ENCODE measurements at regions not wholly inside any gene's neighbourhood (a gene's known extent, or its start where the extent isn't known, plus 50 kb on each side); places are given as distances from the start of the nearest gene placed in this dataset.

DNA sequence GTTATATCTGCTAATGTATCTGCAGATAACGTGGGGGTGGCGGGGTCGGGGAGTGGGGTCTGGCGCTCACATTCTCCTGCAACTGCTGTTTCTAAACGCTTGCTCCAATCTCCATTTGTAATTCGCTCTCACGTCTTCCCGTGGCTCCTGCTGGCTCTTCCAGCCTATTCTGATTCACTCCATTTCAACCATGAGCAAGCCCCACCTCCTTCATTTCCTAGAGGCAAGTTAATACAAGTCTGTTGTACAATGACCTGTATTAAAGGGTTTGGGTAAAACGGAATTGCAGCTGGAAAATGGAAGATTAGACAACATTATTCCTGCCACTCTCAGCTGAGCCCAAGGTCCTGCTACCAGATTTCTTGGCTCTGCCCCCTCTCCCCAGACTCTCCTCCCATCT, 132.3 kb downstream of the CSNK2A3 start:
- Histone ChIP-seq H3K4me3 (no peak overlapping the region), H3K4me1 (peaks cover 3 to 14% (median 11%) of the 10 kb centered on the region in 4 donors), H3K27me3 (no peaks in the 10 kb centered on the region), H3K36me3 (no peaks in the 10 kb centered on the region), H3K9me3 (no peaks in the 10 kb centered on the region), H3K27ac (no peak overlapping the region)
- intact Hi-C loops (cut with DNase I; ENCODE audit: low total_unique reads), result no loop called here
- 89 to 94% (median 91%) methylated on average over 9 of the region's 9 CpGs for WGBS, 5 donors
- DNase-seq, result no peak
- TF ChIP-seq POLR2A (IDR thresholded peaks at IDR 0.05), result no peak
- no peak for TF ChIP-seq POLR2AphosphoS5 (IDR thresholded peaks at IDR 0.05)
- no peak for TF ChIP-seq EP300 (IDR thresholded peaks at IDR 0.05)
- no peak for TF ChIP-seq CTCF (IDR thresholded peaks at IDR 0.05)

DNA sequence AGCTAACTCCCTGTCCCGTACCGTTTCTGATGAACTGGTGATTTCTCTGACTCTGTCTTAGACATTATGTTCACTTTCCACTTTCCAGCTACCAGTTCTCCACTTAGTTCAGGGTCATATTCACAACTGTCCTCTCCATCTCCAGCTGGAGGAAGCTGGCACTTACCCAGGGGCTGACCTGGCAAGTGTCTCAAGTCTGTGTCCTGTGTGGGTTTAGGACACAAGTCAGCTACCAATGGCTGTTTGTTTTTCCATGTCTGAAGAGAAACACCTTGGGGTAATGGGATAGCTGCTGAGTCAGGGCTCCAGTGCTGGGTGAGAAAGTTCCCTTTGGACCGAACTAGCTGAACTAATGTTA, 134.4 kb downstream of the CSNK2A3 start:
- 40 to 55% (median 42%) methylated on average over 3 of the region's 3 CpGs for WGBS, 5 donors
- H3K36me3 ChIP-seq, result no peaks in the 10 kb centered on the region
- H3K9me3 ChIP-seq, result no peaks in the 10 kb centered on the region
- no peak for TF ChIP-seq POLR2AphosphoS5 (IDR thresholded peaks at IDR 0.05)
- no peak for TF ChIP-seq POLR2A (IDR thresholded peaks at IDR 0.05)
- no peak for TF ChIP-seq CTCF (IDR thresholded peaks at IDR 0.05)
- H3K4me3 ChIP-seq, result no peak overlapping the region
- peaks cover 3 to 14% (median 11%) of the 10 kb centered on the region in 4 donors for H3K4me1 ChIP-seq
- H3K27ac ChIP-seq, result peak overlapping the region in 3 of 5 donors; percentile 8 to 28 (median 19)
- H3K27me3 ChIP-seq, result no peaks in the 10 kb centered on the region
- intact Hi-C loops (cut with DNase I; ENCODE audit: low total_unique reads), result no loop called here
- DNase-seq, result peak in 1 of 2 donors; percentile 61

DNA sequence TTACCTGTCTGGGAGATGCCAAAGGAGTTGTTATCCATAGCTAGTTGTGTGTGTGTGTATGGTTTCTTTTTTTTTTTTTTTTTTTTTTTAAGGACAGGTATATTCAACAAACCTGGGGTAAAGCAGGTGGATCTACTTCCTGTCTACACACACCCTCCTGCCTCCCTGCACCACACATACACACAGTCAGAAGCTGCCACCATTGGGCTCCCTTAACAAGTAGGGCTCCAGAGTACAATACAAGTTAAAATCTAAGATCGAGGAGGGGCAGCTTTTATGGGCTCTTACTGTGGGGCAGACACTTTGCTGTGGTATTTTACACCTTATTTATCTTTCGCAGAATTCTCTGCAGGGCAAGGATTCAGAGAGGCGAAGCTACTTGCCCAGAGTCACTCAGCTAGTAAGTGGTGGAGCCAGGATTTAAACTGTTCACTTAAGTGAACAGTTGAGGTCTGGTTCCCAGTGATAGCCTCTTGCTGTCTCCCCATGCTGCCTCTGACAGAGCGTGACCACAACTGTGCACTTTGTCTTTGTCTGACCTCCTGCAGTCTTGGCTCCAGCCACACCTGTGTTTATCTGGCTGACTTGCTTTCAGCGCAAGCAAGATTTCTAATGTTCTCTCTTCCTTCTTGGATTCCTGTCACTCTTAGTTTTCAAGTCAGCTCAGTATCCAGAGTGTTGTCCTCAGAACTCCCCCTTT, 135.0 kb downstream of the CSNK2A3 start:
- intact Hi-C loops (cut with DNase I; ENCODE audit: low total_unique reads), result no loop called here
- peaks cover 3 to 14% (median 11%) of the 10 kb centered on the region in 4 donors for H3K4me1 ChIP-seq
- no peaks in the 10 kb centered on the region for H3K27me3 ChIP-seq
- 60 to 71% (median 66%) methylated on average over 5 of the region's 5 CpGs for WGBS, 5 donors
- no peaks in the 10 kb centered on the region for H3K36me3 ChIP-seq
- no peaks in the 10 kb centered on the region for H3K9me3 ChIP-seq
- H3K4me3 ChIP-seq, result no peak overlapping the region
- peak; percentile 41 to 68 for DNase-seq
- H3K27ac ChIP-seq, result peak overlapping the region in 3 of 5 donors; percentile 8 to 28 (median 19)
- no peak for TF ChIP-seq POLR2A (IDR thresholded peaks at IDR 0.05)
- no peak for TF ChIP-seq CTCF (IDR thresholded peaks at IDR 0.05)
- no peak for TF ChIP-seq POLR2AphosphoS5 (IDR thresholded peaks at IDR 0.05)

- Histone ChIP-seq H3K9me3 (no peaks in the 10 kb centered on the region), H3K4me3 (no peak overlapping the region), H3K4me1 (peaks cover 3 to 14% (median 11%) of the 10 kb centered on the region in 4 donors), H3K27ac (no peak overlapping the region), H3K27me3 (no peaks in the 10 kb centered on the region), H3K36me3 (no peaks in the 10 kb centered on the region)
- TF ChIP-seq POLR2A (IDR thresholded peaks at IDR 0.05), result no peak
- no peak for TF ChIP-seq EP300 (IDR thresholded peaks at IDR 0.05)
- TF ChIP-seq POLR2AphosphoS5 (IDR thresholded peaks at IDR 0.05), result no peak
- TF ChIP-seq CTCF (IDR thresholded peaks at IDR 0.05), result no peak
- intact Hi-C loops (cut with DNase I; ENCODE audit: low total_unique reads), result no loop called here
- WGBS, 5 donors, result 77 to 81% (median 79%) methylated on average over 9 of the region's 9 CpGs
- no peak for DNase-seq
Observed at GRCh38 chr11:11217289-11217928, 135.6 kb downstream of the CSNK2A3 start.

All from stomach (tissue), 8 donors.